ENCODE measurements at regions not wholly inside any gene's neighbourhood (a gene's known extent, or its start where the extent isn't known, plus 50 kb on each side); places are given as distances from the start of the nearest gene placed in this dataset.

- DNase-seq (no peak), ATAC-seq (replicated peaks in 1 of 2) (no peak)
- no peaks in the 10 kb centered on the region for H3K36me3 Mint-ChIP-seq (ENCODE audit: insufficient read depth in 2 of 2)
- peaks cover 3 to 4% of the 10 kb centered on the region in 2 donors for H3K9me3 Mint-ChIP-seq
- no peak overlapping the region for H3K27ac Mint-ChIP-seq
- H3K27me3 Mint-ChIP-seq (ENCODE audit: low read depth): no peaks in the 10 kb centered on the region
- no peaks in the 10 kb centered on the region for H3K4me1 Mint-ChIP-seq (ENCODE audit: low read depth)
- no peak overlapping the region for H3K4me3 Mint-ChIP-seq
Observed at GRCh38 chr6:23330632-23331031, 761.3 kb downstream of the HDGFL1 start.

- Mint-ChIP-seq H3K36me3 (ENCODE audit: insufficient read depth in 2 of 2) (no peaks in the 10 kb centered on the region), H3K27me3 (ENCODE audit: low read depth) (no peaks in the 10 kb centered on the region), H3K4me3 (no peak overlapping the region), H3K9me3 (peaks cover 0 to 6% of the 10 kb centered on the region in 2 donors), H3K27ac (no peak overlapping the region), H3K4me1 (ENCODE audit: low read depth) (no peaks in the 10 kb centered on the region)
- DNase-seq (no peak), ATAC-seq (replicated peaks in 1 of 2) (no peak)
Observed at GRCh38 chr6:23334360-23334759, 765.0 kb downstream of the HDGFL1 start.

GRCh38 chr6:23335894-23336293 lies 766.5 kb downstream of the HDGFL1 start:
- Mint-ChIP-seq H3K4me1 (ENCODE audit: low read depth) (no peaks in the 10 kb centered on the region), H3K36me3 (ENCODE audit: insufficient read depth in 2 of 2) (no peaks in the 10 kb centered on the region), H3K27me3 (ENCODE audit: low read depth) (no peaks in the 10 kb centered on the region), H3K9me3 (peaks cover 0 to 6% of the 10 kb centered on the region in 2 donors), H3K4me3 (no peak overlapping the region), H3K27ac (no peak overlapping the region)
- DNase-seq (no peak), ATAC-seq (replicated peaks in 1 of 2) (no peak)

GRCh38 chr6:23339268-23339667 lies 769.9 kb downstream of the HDGFL1 start:
- Mint-ChIP-seq H3K27ac (no peak overlapping the region), H3K4me1 (ENCODE audit: low read depth) (no peaks in the 10 kb centered on the region), H3K4me3 (no peak overlapping the region), H3K36me3 (ENCODE audit: insufficient read depth in 2 of 2) (no peaks in the 10 kb centered on the region), H3K27me3 (ENCODE audit: low read depth) (no peaks in the 10 kb centered on the region), H3K9me3 (peaks cover 0 to 3% of the 10 kb centered on the region in 2 donors)
- ATAC-seq (replicated peaks in 1 of 2) (no peak), DNase-seq (no peak)

- peaks cover 0 to 3% of the 10 kb centered on the region in 2 donors for H3K9me3 Mint-ChIP-seq
- ATAC-seq (replicated peaks in 1 of 2): no peak
- DNase-seq: no peak
- no peaks in the 10 kb centered on the region for H3K4me1 Mint-ChIP-seq (ENCODE audit: low read depth)
- H3K27me3 Mint-ChIP-seq (ENCODE audit: low read depth): no peaks in the 10 kb centered on the region
- H3K4me3 Mint-ChIP-seq: no peak overlapping the region
- H3K27ac Mint-ChIP-seq: no peak overlapping the region
- H3K36me3 Mint-ChIP-seq (ENCODE audit: insufficient read depth in 2 of 2): no peaks in the 10 kb centered on the region
Observed at GRCh38 chr6:23340271-23340670, 770.9 kb downstream of the HDGFL1 start.

- Mint-ChIP-seq H3K9me3 (peaks cover 0 to 3% of the 10 kb centered on the region in 2 donors), H3K27me3 (ENCODE audit: low read depth) (no peaks in the 10 kb centered on the region), H3K4me1 (ENCODE audit: low read depth) (no peaks in the 10 kb centered on the region), H3K27ac (no peak overlapping the region), H3K36me3 (ENCODE audit: insufficient read depth in 2 of 2) (no peaks in the 10 kb centered on the region), H3K4me3 (no peak overlapping the region)
- DNase-seq (no peak), ATAC-seq (replicated peaks in 1 of 2) (no peak)
Observed at GRCh38 chr6:23343610-23344306, 774.4 kb downstream of the HDGFL1 start.

- no peak overlapping the region for H3K4me3 Mint-ChIP-seq
- peaks cover 1 to 4% of the 10 kb centered on the region in 2 donors for H3K9me3 Mint-ChIP-seq
- no peaks in the 10 kb centered on the region for H3K27me3 Mint-ChIP-seq (ENCODE audit: low read depth)
- no peaks in the 10 kb centered on the region for H3K36me3 Mint-ChIP-seq (ENCODE audit: insufficient read depth in 2 of 2)
- H3K4me1 Mint-ChIP-seq (ENCODE audit: low read depth): no peaks in the 10 kb centered on the region
- ATAC-seq (replicated peaks in 1 of 2) (no peak), DNase-seq (no peak)
- no peak overlapping the region for H3K27ac Mint-ChIP-seq
Observed at GRCh38 chr6:23348185-23348584, 777.8 kb upstream of the NRSN1 start.

GRCh38 chr6:23349521-23350147 lies 776.4 kb upstream of the NRSN1 start:
- Mint-ChIP-seq H3K4me1 (ENCODE audit: low read depth) (no peaks in the 10 kb centered on the region), H3K36me3 (ENCODE audit: insufficient read depth in 2 of 2) (no peaks in the 10 kb centered on the region), H3K4me3 (no peak overlapping the region), H3K27me3 (ENCODE audit: low read depth) (no peaks in the 10 kb centered on the region), H3K9me3 (peaks cover 1 to 4% of the 10 kb centered on the region in 2 donors), H3K27ac (no peak overlapping the region)
- DNase-seq: no peak
- ATAC-seq (replicated peaks in 1 of 2): no peak

- no peaks in the 10 kb centered on the region for H3K4me1 Mint-ChIP-seq (ENCODE audit: low read depth)
- no peak overlapping the region for H3K27ac Mint-ChIP-seq
- no peaks in the 10 kb centered on the region for H3K27me3 Mint-ChIP-seq (ENCODE audit: low read depth)
- peaks cover 1 to 4% of the 10 kb centered on the region in 2 donors for H3K9me3 Mint-ChIP-seq
- DNase-seq (no peak), ATAC-seq (replicated peaks in 1 of 2) (no peak)
- H3K36me3 Mint-ChIP-seq (ENCODE audit: insufficient read depth in 2 of 2): no peaks in the 10 kb centered on the region
- no peak overlapping the region for H3K4me3 Mint-ChIP-seq
Observed at GRCh38 chr6:23350752-23351453, 775.1 kb upstream of the NRSN1 start.

GRCh38 chr6:23354004-23354403 lies 772.0 kb upstream of the NRSN1 start:
- Mint-ChIP-seq H3K4me3 (no peak overlapping the region), H3K27ac (no peak overlapping the region), H3K9me3 (peaks cover 4 to 7% of the 10 kb centered on the region in 2 donors), H3K36me3 (ENCODE audit: insufficient read depth in 2 of 2) (peaks cover 0 to 2% of the 10 kb centered on the region in 2 donors), H3K4me1 (ENCODE audit: low read depth) (no peaks in the 10 kb centered on the region), H3K27me3 (ENCODE audit: low read depth) (no peaks in the 10 kb centered on the region)
- DNase-seq: no peak
- ATAC-seq (replicated peaks in 1 of 2): no peak

GRCh38 chr6:23357185-23357766 lies 768.7 kb upstream of the NRSN1 start:
- H3K36me3 Mint-ChIP-seq (ENCODE audit: insufficient read depth in 2 of 2): peaks cover 0 to 2% of the 10 kb centered on the region in 2 donors
- H3K27ac Mint-ChIP-seq: no peak overlapping the region
- no peak for DNase-seq
- ATAC-seq (replicated peaks in 1 of 2): no peak
- H3K27me3 Mint-ChIP-seq (ENCODE audit: low read depth): no peaks in the 10 kb centered on the region
- peaks cover 5 to 10% of the 10 kb centered on the region in 2 donors for H3K9me3 Mint-ChIP-seq
- no peak overlapping the region for H3K4me3 Mint-ChIP-seq
- H3K4me1 Mint-ChIP-seq (ENCODE audit: low read depth): no peaks in the 10 kb centered on the region

- Mint-ChIP-seq H3K27ac (no peak overlapping the region), H3K4me3 (no peak overlapping the region), H3K4me1 (ENCODE audit: low read depth) (no peaks in the 10 kb centered on the region), H3K36me3 (ENCODE audit: insufficient read depth in 2 of 2) (no peaks in the 10 kb centered on the region), H3K27me3 (ENCODE audit: low read depth) (no peaks in the 10 kb centered on the region), H3K9me3 (peaks cover 8 to 14% of the 10 kb centered on the region in 2 donors)
- DNase-seq (no peak), ATAC-seq (replicated peaks in 1 of 2) (no peak)
Observed at GRCh38 chr6:23365732-23366131, 760.3 kb upstream of the NRSN1 start.

GRCh38 chr6:23367311-23367710 lies 758.7 kb upstream of the NRSN1 start:
- Mint-ChIP-seq H3K9me3 (peaks cover 7 to 11% of the 10 kb centered on the region in 2 donors), H3K4me3 (no peak overlapping the region), H3K36me3 (ENCODE audit: insufficient read depth in 2 of 2) (no peaks in the 10 kb centered on the region), H3K27me3 (ENCODE audit: low read depth) (no peaks in the 10 kb centered on the region), H3K4me1 (ENCODE audit: low read depth) (no peaks in the 10 kb centered on the region), H3K27ac (no peak overlapping the region)
- DNase-seq (no peak), ATAC-seq (replicated peaks in 1 of 2) (no peak)

Data from activated T-cell treated with anti-CD3 and anti-CD28 coated beads, Interleukin-2, amount 50 U/mL, for 72 hours (primary cell).